Breast epithelium (tissue), 3 donors: ENCODE measurements at regions not wholly inside any gene's neighbourhood (a gene's known extent, or its start where the extent isn't known, plus 50 kb on each side); places are given as distances from the start of the nearest gene placed in this dataset.

Source experiments
- CTCF ChIP-seq, 3 donors: fragments of 450-650 bp; IDR thresholded peaks; one replicate each; pipeline ENCODE4 v1.5.1; 2016 to 2017; ENCODE audit warnings: antibody characterized with exemption in 3 of 3, mild to moderate bottlenecking in 3 of 3, moderate library complexity in 3 of 3
- POLR2A ChIP-seq: fragments of 450-650 bp; IDR thresholded peaks from one replicate; pipeline ENCODE4 v1.6.1; 2016; ENCODE audit warnings: antibody characterized with exemption, mild to moderate bottlenecking, moderate library complexity
- POLR2AphosphoS5 ChIP-seq, 3 donors: sonication (generic); formaldehyde crosslinking; IDR thresholded peaks; one replicate each; pipeline ENCODE4 v1.6.1; 2017; ENCODE audit warnings: antibody characterized with exemption in 3 of 3

DNA sequence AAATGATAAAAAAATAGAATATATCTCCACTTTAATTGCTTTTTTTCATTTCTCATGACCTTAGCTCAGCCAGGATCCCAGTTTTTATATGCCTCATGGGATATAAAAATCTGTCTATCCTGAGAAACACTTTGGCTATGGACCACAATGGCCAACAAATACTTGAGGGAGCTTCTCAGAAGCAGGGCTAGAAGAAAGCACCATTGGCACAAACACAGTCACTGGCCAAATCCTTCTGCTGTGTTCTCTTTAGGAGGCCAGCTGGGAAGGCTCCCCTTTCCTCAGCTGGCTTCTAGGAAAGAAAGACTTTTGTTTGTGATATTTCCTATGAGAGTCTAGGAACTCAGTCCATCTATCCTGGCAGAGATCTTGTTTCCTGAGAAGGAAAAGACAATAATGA is 856.2 kb upstream of the GHITM start:
- TF ChIP-seq CTCF (IDR thresholded peaks at IDR 0.05) (no peak), POLR2A (no peak), POLR2AphosphoS5 (IDR thresholded peaks at IDR 0.05) (no peak)
